ENCODE measurements at regions not wholly inside any gene's neighbourhood (a gene's known extent, or its start where the extent isn't known, plus 50 kb on each side); places are given as distances from the start of the nearest gene placed in this dataset.

- intact Hi-C loops (cut with micrococcal nuclease) (no loop called here), dilution Hi-C loops (cut with MboI; ENCODE audit: extremely low pct_ligation_motif_present, low sequenced_read_pairs) (no loop called here)
- no peaks in the 10 kb centered on the region for H3K27me3 ChIP-seq (ENCODE audit: control insufficient read depth in 2 of 2, insufficient read depth in 2 of 2, low read length in 2 of 2)
- H4K20me1 ChIP-seq (replicated peaks; ENCODE audit: control insufficient read depth, extremely low read depth, insufficient read depth, low read length) = no peaks in the 10 kb centered on the region
- H3K79me2 ChIP-seq (ENCODE audit: control insufficient read depth, insufficient read depth, low read length) = no peaks in the 10 kb centered on the region
- no peaks in the 10 kb centered on the region for H3K9me3 ChIP-seq (replicated peaks; ENCODE audit: control insufficient read depth, insufficient read depth, low read length)
- ChIA-PET POLR2A (no interaction called here), CTCF (no interaction called here)
- BruUV-seq (replicated peaks) = no TSS peak
- no peaks in the 10 kb centered on the region for H3K9me1 ChIP-seq (replicated peaks; ENCODE audit: control insufficient read depth, extremely low read depth, insufficient read depth, low read length)
- FAIRE-seq (no peak), DNase-seq (ENCODE audit: low read depth, low spot score) (no peak)
- H2AFZ ChIP-seq (ENCODE audit: low read depth, low read length) = no peak overlapping the region
- no peaks in the 10 kb centered on the region for H3K36me3 ChIP-seq (ENCODE audit: control insufficient read depth in 2 of 2, extremely low read depth in 1 of 2, insufficient read depth in 2 of 2, low read length in 2 of 2)
- no peak overlapping the region for H3K4me3 ChIP-seq (replicated peaks in 1 of 3; ENCODE audit: insufficient read depth in 1 of 3, low read depth in 1 of 3, low read length in 3 of 3)
- TF ChIP-seq MYC (IDR thresholded peaks at IDR 0.05; ENCODE audit: low read depth, low read length) (no peak), POLR2AphosphoS5 (IDR thresholded peaks at IDR 0.05; ENCODE audit: insufficient read depth, low read depth, low read length) (no peak), MAX (IDR thresholded peaks at IDR 0.05; ENCODE audit: insufficient read depth, insufficient read length) (no peak), POLR2A (IDR thresholded peaks at IDR 0.05; ENCODE audit: low read depth, low read length) (no peak), GATA2 (IDR thresholded peaks at IDR 0.05; ENCODE audit: insufficient read depth, insufficient read length, low read depth, low read length) (no peak), FOS (IDR thresholded peaks at IDR 0.05; ENCODE audit: borderline replicate concordance, insufficient read depth, low read length) (no peak), JUN (IDR thresholded peaks at IDR 0.05; ENCODE audit: borderline replicate concordance, insufficient read depth, insufficient read length, low read depth) (no peak), EZH2 (IDR thresholded peaks at IDR 0.05; ENCODE audit: borderline replicate concordance, low read depth, low read length, severe bottlenecking) (no peak)
- TF ChIP-seq, protein P1, sequence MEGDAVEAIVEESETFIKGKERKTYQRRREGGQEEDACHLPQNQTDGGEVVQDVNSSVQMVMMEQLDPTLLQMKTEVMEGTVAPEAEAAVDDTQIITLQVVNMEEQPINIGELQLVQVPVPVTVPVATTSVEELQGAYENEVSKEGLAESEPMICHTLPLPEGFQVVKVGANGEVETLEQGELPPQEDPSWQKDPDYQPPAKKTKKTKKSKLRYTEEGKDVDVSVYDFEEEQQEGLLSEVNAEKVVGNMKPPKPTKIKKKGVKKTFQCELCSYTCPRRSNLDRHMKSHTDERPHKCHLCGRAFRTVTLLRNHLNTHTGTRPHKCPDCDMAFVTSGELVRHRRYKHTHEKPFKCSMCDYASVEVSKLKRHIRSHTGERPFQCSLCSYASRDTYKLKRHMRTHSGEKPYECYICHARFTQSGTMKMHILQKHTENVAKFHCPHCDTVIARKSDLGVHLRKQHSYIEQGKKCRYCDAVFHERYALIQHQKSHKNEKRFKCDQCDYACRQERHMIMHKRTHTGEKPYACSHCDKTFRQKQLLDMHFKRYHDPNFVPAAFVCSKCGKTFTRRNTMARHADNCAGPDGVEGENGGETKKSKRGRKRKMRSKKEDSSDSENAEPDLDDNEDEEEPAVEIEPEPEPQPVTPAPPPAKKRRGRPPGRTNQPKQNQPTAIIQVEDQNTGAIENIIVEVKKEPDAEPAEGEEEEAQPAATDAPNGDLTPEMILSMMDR (IDR thresholded peaks at IDR 0.05; ENCODE audit: extremely low read depth in 1 of 2, insufficient read depth in 1 of 2, low read depth in 1 of 2, low read length in 2 of 2) = no peak
- no peaks in the 10 kb centered on the region for H3K4me1 ChIP-seq (ENCODE audit: control insufficient read depth, extremely low read depth, insufficient read depth, low read length)
- no peak overlapping the region for H3K27ac ChIP-seq (ENCODE audit: insufficient read depth, low read depth, low read length)
- no peak overlapping the region for H3K9ac ChIP-seq (replicated peaks; ENCODE audit: extremely low read depth, insufficient read depth, low read length)
- H3K4me2 ChIP-seq (ENCODE audit: insufficient read depth, low read length) = no peak overlapping the region
These were observed 644.3 kb downstream of the HDGFL1 start for GRCh38 chr6:23213651-23214050.
